ENCODE measurements at regions not wholly inside any gene's neighbourhood (a gene's known extent, or its start where the extent isn't known, plus 50 kb on each side); places are given as distances from the start of the nearest gene placed in this dataset.

GRCh38 chr1:177820213-177820612 is 149.6 kb downstream of the SEC16B start:
- no peak for TF ChIP-seq EZH2phosphoT487 (IDR thresholded peaks at IDR 0.05)
- no peak for TF ChIP-seq EZH2 (IDR thresholded peaks at IDR 0.05)
